ENCODE measurements at regions not wholly inside any gene's neighbourhood (a gene's known extent, or its start where the extent isn't known, plus 50 kb on each side); places are given as distances from the start of the nearest gene placed in this dataset.

- peak; percentile 77 for DNase-seq
- H3K9me3 ChIP-seq (ENCODE audit: severe bottlenecking): no peaks in the 10 kb centered on the region
- no peaks in the 10 kb centered on the region for H3K36me3 ChIP-seq
- no peak overlapping the region for H3K27ac ChIP-seq
- no peak overlapping the region for H3K4me3 ChIP-seq (ENCODE audit: low read depth, low read length)
- H3K27me3 ChIP-seq (ENCODE audit: insufficient read depth, low read depth, severe bottlenecking): no peaks in the 10 kb centered on the region
- TF ChIP-seq, protein P1, sequence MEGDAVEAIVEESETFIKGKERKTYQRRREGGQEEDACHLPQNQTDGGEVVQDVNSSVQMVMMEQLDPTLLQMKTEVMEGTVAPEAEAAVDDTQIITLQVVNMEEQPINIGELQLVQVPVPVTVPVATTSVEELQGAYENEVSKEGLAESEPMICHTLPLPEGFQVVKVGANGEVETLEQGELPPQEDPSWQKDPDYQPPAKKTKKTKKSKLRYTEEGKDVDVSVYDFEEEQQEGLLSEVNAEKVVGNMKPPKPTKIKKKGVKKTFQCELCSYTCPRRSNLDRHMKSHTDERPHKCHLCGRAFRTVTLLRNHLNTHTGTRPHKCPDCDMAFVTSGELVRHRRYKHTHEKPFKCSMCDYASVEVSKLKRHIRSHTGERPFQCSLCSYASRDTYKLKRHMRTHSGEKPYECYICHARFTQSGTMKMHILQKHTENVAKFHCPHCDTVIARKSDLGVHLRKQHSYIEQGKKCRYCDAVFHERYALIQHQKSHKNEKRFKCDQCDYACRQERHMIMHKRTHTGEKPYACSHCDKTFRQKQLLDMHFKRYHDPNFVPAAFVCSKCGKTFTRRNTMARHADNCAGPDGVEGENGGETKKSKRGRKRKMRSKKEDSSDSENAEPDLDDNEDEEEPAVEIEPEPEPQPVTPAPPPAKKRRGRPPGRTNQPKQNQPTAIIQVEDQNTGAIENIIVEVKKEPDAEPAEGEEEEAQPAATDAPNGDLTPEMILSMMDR (IDR thresholded peaks at IDR 0.05; ENCODE audit: low read depth, low read length): peak; percentile 93
These were observed 94.3 kb downstream of the DDIT4L start for GRCh38 chr4:100095729-100096595.

- TF ChIP-seq, protein P1 (IDR thresholded peaks at IDR 0.05; ENCODE audit: low read depth, low read length): peak; percentile 76
- peak; percentile 92 for DNase-seq
- H3K36me3 ChIP-seq: no peaks in the 10 kb centered on the region
- H3K9me3 ChIP-seq (ENCODE audit: severe bottlenecking): no peaks in the 10 kb centered on the region
- peak overlapping the region; percentile 56 for H3K27ac ChIP-seq
- H3K27me3 ChIP-seq (ENCODE audit: insufficient read depth, low read depth, severe bottlenecking): no peaks in the 10 kb centered on the region
- peak overlapping the region; percentile 48 for H3K4me3 ChIP-seq (ENCODE audit: low read depth, low read length)
These were observed 97.0 kb downstream of the DDIT4L start for GRCh38 chr4:100093091-100093866.

DNA sequence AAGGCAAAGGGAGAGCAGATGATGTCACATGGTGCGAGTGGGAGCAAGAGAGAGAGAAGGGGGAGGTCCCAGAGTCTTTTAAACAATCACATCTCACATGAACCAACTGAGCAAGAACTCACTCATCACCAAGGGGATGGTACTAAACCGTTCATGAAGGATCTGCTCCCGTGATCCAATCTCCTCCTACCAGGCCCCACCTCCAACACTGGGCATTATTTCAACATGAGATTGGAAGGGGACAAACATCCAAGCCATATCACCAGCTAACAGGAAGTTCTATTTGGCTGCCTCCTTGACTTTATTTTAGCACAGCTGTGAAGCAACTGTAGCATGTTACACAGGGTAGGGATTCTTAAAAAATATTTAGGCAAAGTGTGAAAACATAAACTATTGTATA lies 102.5 kb downstream of the DDIT4L start:
- Histone ChIP-seq H3K36me3 (no peaks in the 10 kb centered on the region), H3K4me3 (ENCODE audit: low read depth, low read length) (no peak overlapping the region), H3K27me3 (ENCODE audit: insufficient read depth, low read depth, severe bottlenecking) (no peaks in the 10 kb centered on the region), H3K9me3 (ENCODE audit: severe bottlenecking) (no peaks in the 10 kb centered on the region), H3K27ac (no peak overlapping the region)
- DNase-seq: no peak
- TF ChIP-seq, protein P1 (IDR thresholded peaks at IDR 0.05; ENCODE audit: low read depth, low read length): no peak

DNA sequence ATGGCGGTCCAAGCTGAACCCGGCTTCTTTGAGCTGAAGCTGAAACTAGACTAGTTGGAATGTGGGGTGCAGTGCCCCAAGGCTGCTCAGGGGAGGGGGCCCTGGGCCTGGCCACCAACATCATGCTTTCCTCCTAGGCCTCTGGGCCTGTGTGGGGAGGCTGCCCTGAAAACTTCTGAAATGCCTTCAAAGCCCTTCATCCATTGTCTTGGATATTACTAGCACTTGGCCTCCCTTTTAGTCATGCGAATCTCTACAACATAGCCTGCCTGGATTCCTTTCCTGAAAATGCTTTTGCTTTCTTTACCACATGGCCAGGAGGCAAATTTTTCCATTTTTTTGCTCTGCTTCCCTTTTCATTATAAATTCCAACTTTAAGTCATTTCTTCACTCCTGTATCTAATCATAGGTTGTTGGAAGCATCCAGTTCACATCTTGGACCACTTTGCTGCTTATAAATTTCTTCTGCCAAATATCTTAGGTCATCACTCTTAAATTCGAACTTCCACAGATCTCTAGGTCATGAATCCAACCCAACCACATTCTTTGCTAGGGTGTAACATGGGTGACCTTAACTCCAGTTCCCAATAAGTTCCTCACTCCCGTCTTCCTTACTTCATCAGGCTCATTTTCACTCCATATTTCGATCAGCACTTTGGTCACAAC lies 103.4 kb downstream of the DDIT4L start:
- Histone ChIP-seq H3K4me3 (ENCODE audit: low read depth, low read length) (no peak overlapping the region), H3K27me3 (ENCODE audit: insufficient read depth, low read depth, severe bottlenecking) (no peaks in the 10 kb centered on the region), H3K9me3 (ENCODE audit: severe bottlenecking) (no peaks in the 10 kb centered on the region), H3K27ac (no peak overlapping the region), H3K36me3 (no peaks in the 10 kb centered on the region)
- TF ChIP-seq, protein P1 (IDR thresholded peaks at IDR 0.05; ENCODE audit: low read depth, low read length): no peak
- no peak for DNase-seq

DNA sequence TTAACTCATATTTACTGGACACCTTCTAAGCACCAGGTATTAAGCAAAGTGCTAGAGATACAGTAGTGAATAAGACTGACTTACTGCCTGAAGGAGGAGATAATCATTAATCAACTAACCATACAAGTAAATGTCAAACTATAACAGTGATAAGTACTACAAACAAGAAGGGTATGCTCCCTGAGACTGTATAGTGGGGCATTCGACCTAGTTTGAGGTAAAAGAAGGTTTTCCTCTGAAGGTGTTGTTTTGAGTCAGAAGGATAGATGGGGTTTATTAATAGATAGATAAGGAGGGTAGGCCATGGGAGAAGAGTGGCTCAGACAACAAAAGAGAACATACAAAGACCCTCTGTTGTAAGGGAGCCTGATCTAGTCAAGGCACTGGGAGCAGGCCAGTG lies 105.4 kb downstream of the DDIT4L start:
- no peak for DNase-seq
- Histone ChIP-seq H3K27ac (no peak overlapping the region), H3K4me3 (ENCODE audit: low read depth, low read length) (no peak overlapping the region), H3K9me3 (ENCODE audit: severe bottlenecking) (no peaks in the 10 kb centered on the region), H3K36me3 (no peaks in the 10 kb centered on the region), H3K27me3 (ENCODE audit: insufficient read depth, low read depth, severe bottlenecking) (no peaks in the 10 kb centered on the region)
- TF ChIP-seq, protein P1 (IDR thresholded peaks at IDR 0.05; ENCODE audit: low read depth, low read length): no peak
